ENCODE measurements at regions not wholly inside any gene's neighbourhood (a gene's known extent, or its start where the extent isn't known, plus 50 kb on each side); places are given as distances from the start of the nearest gene placed in this dataset.
"Not testable (repeated sequence)": the region's sequence is repeated elsewhere in the genome, so short reads cannot be mapped to it uniquely, and the experiment has no call there.

DNA sequence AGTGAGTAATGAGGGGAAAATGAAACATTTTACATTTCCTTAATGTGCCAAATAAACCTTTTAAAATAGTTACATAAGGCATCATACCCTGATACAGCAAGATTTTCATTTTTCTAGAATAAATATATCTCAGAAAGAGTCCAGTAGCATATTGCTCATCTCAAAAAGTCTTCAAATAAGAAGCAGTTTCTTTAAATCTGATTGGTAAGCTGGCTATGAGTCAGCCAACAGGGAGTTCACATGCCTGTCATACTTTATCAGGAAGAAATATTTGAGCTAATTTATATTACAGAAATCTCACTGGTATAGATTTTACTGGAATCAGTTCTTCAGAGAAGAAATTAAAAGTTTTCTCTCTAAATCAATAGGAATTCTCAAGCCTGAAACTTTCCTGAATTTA, 258.1 kb downstream of the C11orf87 start:
- DNase-seq: no peak

GRCh38 chr11:109682788-109683187, 260.8 kb downstream of the C11orf87 start:
- not testable (repeated sequence) for DNase-seq

GRCh38 chr11:109695696-109696095, 273.7 kb downstream of the C11orf87 start:
- DNase-seq: no peak

DNA sequence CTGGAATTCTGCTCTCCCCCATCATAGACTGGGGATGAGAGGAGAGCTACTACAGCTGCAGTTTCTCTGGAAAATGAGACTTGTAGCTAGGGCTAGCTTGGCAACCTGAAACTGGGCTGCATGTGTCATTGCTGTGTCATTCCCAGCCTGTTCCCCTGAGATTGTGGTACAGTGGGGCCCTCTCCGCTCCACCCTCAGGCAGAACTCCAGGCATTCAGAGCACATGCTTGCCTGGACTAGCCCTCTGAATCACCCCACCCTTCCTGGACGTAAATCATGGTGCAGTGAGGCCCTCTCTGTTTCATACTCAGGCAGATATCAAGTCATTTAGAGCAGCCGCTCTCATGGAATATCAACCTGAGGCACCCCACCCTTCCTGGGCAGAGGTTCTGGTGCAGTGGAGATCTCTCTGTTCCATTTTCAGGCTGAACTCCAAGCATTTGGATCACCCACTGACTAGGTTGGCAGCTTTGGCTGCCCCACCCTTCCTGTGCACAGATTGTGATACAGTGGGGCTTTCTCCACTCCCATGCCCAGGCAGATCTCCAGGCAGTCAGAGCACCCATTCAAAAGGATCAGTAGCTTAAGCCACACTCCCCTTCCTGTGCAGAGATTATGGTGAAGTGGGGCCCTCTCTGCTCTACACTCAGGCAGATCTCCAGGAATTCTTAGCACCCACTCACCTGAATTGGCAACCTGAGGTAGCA, 274.4 kb downstream of the C11orf87 start:
- no peak for DNase-seq

DNA sequence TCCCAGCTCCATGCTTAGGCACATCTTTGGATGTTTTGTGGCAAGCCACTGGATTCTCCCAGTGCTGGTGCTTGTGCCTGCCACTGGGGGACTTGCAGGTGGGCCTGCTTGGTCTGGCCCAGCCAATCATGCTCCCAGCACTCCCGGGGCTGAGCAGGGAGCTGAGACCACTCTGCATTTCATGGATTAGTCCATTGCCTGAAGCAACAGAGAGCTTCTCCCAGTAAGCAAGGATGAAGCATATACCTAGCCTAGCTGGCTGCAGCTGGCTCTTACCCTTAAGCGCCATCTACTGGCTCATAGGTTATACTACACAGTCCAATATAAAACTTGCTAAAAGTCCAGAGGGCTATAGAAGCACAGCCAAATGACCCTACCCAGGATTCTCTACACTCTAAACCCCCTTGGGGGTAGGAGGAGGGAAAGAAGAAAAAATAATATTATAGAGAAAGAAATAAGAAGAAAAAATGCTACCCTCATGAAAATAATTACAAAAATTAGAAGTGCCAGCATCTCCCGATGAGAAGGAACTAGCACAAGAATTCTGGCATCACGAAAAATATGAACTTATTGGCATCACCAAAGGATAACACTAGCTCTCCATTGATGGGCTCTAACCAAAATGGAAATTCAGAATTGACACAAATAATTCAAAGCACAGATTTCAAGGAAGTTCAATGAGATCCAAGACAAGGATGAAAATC, 275.3 kb downstream of the C11orf87 start:
- DNase-seq: no peak

- no peak for DNase-seq
These were observed 276.2 kb downstream of the C11orf87 start for GRCh38 chr11:109698237-109698636.

DNA sequence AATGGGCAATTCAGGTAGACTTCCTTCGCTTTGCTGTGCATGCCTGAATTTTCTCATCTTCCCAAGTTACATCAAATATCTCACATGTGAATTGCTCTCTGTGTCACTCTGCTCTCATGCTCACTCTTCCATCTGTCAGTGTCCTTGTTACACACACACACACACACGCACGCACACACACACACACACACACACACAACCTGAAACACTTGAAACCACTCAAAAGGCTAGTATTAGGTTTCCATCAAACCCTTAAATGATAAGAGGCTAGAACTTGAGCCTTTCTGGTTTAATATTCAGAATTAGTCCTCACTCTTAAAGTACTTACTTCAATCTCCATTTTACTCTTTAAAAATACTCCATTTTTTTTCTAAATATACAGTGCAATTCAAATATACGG, 282.4 kb downstream of the C11orf87 start:
- no peak for DNase-seq

- no peak for DNase-seq
These were observed 285.0 kb downstream of the C11orf87 start for GRCh38 chr11:109706945-109707344.

GRCh38 chr11:109707411-109707810, 285.4 kb downstream of the C11orf87 start:
- DNase-seq: no peak

DNA sequence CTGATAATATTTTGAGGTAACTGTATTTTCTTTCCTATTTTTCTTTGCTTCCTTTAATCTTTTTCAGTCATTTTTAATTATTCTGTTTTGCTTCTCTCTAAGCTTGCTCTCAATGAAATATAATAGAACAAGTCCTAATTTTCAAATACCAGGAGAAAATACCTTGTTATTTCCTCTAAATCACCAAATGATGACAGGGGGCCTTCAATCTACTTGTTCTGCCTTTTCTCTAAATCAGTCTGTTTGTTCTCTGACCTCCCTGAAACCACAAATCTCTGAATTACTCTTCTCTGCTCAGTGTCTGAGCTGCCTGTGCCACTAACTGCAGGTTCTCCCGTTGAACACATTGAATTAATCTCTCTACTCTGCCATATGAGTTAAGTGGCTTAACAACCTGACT, 286.2 kb downstream of the C11orf87 start:
- no peak for DNase-seq

- DNase-seq: not testable (repeated sequence)
These were observed 292.5 kb downstream of the C11orf87 start for GRCh38 chr11:109714444-109714843.

GRCh38 chr11:109715424-109715823, 293.4 kb downstream of the C11orf87 start:
- not testable (repeated sequence) for DNase-seq

- no peak for DNase-seq
These were observed 304.1 kb downstream of the C11orf87 start for GRCh38 chr11:109726061-109726460.

DNA sequence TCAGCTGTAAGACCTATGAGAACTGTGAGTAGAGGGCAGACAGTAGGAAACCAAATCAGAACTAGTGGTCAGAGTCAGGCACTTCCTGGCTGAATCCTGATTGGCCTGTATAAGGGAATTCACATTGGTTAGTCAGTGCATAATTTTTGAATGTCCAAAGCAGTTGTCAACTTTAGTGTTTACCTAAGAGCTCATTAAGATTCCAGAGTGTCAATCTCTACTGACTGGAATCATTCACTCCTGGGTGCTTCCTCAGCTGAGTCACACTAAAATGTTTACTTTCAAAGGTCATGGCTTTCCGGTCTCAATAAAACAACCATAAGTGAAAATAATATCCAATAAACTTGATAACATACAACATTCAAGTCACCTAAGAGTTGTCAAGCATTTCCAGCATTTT, 306.1 kb downstream of the C11orf87 start:
- DNase-seq: no peak

GRCh38 chr11:109729761-109730160, 307.8 kb downstream of the C11orf87 start:
- DNase-seq: no peak

- no peak for DNase-seq
These were observed 308.7 kb downstream of the C11orf87 start for GRCh38 chr11:109730669-109731068.

DNA sequence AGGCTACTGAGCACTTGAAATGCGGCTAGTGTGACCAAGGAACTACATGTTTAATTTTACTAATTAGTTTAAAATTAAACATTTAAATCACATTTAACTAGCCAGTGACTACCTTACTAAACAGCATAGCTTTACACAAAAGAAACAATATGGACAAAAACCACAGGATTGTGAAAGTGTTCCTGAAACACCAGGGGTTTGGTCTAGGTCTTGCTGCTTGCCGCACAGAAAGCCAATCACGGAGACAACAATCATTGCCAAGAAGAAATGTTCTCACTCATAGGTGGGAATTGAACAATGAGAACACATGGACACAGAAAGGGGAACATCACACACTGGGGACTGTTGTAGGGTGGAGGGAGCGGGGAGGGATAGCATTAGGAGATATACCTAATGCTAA, 309.5 kb downstream of the C11orf87 start:
- no peak for DNase-seq

DNA sequence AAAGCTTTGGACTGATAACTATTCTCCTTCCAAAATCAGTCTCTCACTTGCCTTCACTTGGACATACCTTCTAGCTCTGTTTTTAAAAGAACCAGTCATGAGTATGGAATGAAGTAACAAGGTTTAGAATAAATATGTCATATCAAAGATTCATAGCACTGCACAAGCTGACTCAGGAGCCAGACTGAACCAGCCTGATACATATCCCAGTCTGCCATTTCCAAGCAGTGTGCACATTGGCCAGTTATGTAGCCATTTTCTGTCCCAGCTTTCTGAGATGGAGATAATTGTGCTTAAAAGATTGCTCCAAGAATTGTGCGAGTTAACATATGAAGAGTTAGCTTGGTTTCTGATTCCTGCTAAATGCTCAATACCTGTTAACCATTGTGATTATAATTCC, 311.3 kb downstream of the C11orf87 start:
- DNase-seq: no peak

GRCh38 chr11:109734566-109734965, 312.6 kb downstream of the C11orf87 start:
- DNase-seq: no peak

DNA sequence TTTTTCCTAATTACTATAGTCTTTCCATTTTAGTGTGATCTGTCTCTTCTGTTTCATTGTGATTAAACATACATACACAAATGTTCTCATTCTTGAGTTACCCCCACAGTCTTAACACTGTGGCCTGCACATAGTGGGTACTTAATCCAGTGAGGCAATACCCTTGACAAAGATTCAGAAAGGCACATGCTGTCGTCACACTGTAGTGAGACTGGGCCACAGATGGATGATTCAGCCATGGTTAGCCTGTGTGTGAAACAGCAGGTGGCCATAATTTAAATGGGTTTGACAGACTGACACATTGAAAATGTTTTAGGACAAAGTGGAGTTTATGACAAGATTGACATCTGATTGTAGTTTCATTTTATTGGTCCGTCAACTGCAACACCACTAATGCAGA, 313.1 kb downstream of the C11orf87 start:
- DNase-seq: no peak

GRCh38 chr11:109739379-109739778, 317.4 kb downstream of the C11orf87 start:
- DNase-seq: no peak

GRCh38 chr11:109745996-109746625, 324.1 kb downstream of the C11orf87 start:
- DNase-seq: no peak

DNA sequence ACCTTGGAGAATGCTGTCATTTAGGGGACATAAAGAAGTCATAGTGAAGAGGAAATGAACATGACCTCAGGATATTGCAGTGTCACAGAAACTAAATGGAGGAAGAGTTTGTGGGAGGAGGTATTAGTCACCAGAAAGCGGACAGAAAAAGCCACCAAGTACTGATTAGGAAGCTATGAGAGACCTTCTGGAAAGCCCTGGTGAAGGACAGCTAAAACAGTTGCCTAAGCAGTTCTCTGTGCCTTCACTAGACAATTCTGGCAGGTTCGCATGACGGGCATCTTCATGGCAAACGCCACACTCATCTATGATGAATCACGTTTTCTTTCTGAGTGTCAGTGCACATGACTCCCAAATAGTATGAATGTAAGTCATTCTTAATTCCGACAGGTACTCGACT, 325.8 kb downstream of the C11orf87 start:
- DNase-seq: no peak

- no peak for DNase-seq
These were observed 327.5 kb downstream of the C11orf87 start for GRCh38 chr11:109749476-109749875.
